ENCODE measurements at regions not wholly inside any gene's neighbourhood (a gene's known extent, or its start where the extent isn't known, plus 50 kb on each side); places are given as distances from the start of the nearest gene placed in this dataset.

GRCh38 chr2:81002906-81003305 is 698.4 kb upstream of the LRRTM1 start:
- TF ChIP-seq, protein P1, sequence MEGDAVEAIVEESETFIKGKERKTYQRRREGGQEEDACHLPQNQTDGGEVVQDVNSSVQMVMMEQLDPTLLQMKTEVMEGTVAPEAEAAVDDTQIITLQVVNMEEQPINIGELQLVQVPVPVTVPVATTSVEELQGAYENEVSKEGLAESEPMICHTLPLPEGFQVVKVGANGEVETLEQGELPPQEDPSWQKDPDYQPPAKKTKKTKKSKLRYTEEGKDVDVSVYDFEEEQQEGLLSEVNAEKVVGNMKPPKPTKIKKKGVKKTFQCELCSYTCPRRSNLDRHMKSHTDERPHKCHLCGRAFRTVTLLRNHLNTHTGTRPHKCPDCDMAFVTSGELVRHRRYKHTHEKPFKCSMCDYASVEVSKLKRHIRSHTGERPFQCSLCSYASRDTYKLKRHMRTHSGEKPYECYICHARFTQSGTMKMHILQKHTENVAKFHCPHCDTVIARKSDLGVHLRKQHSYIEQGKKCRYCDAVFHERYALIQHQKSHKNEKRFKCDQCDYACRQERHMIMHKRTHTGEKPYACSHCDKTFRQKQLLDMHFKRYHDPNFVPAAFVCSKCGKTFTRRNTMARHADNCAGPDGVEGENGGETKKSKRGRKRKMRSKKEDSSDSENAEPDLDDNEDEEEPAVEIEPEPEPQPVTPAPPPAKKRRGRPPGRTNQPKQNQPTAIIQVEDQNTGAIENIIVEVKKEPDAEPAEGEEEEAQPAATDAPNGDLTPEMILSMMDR (IDR thresholded peaks at IDR 0.05), result no peak
- H3K4me3 ChIP-seq, result no peak overlapping the region
- H3K4me1 ChIP-seq, result no peaks in the 10 kb centered on the region
- H3K9me3 ChIP-seq, result no peaks in the 10 kb centered on the region
- no peaks in the 10 kb centered on the region for H3K27me3 ChIP-seq (ENCODE audit: low read depth)
- intact Hi-C loops (cut with DNase I), result no loop called here
- no peak overlapping the region for H3K27ac ChIP-seq
- no peaks in the 10 kb centered on the region for H3K36me3 ChIP-seq
- ATAC-seq, result no peak
- no peak for DNase-seq

- no peak overlapping the region for H3K4me3 ChIP-seq
- H3K36me3 ChIP-seq, result no peaks in the 10 kb centered on the region
- no peaks in the 10 kb centered on the region for H3K27me3 ChIP-seq (ENCODE audit: low read depth)
- no peak for DNase-seq
- TF ChIP-seq, protein P1 (IDR thresholded peaks at IDR 0.05), result no peak
- no peak for ATAC-seq
- no peaks in the 10 kb centered on the region for H3K4me1 ChIP-seq
- intact Hi-C loops (cut with DNase I), result no loop called here
- H3K27ac ChIP-seq, result no peak overlapping the region
- no peaks in the 10 kb centered on the region for H3K9me3 ChIP-seq
These were observed 682.9 kb upstream of the LRRTM1 start for GRCh38 chr2:80987466-80987865.

DNA sequence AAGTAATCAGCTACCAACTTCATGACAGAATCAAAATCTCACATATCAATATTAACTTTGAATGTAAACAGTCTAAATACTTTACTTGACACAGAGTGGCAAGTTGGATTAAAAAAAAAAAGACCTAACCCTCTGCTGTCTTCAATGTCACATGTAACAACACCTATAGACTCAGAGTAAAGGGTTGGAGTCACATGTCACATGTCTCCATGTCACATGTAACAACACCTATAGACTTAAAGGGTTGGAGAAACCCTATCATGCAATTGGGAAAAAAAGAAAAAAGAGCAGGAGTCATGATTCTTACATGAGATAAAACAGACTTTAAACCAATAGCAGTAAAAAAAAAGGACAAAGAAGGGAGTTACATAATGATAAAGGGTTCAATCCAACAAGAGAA is 665.3 kb upstream of the LRRTM1 start:
- DNase-seq (no peak), ATAC-seq (no peak)
- intact Hi-C loops (cut with DNase I), result no loop called here
- TF ChIP-seq, protein P1 (IDR thresholded peaks at IDR 0.05), result no peak
- Histone ChIP-seq H3K4me1 (no peaks in the 10 kb centered on the region), H3K4me3 (no peak overlapping the region), H3K36me3 (no peaks in the 10 kb centered on the region), H3K27me3 (ENCODE audit: low read depth) (no peaks in the 10 kb centered on the region), H3K9me3 (no peaks in the 10 kb centered on the region), H3K27ac (no peak overlapping the region)

DNA sequence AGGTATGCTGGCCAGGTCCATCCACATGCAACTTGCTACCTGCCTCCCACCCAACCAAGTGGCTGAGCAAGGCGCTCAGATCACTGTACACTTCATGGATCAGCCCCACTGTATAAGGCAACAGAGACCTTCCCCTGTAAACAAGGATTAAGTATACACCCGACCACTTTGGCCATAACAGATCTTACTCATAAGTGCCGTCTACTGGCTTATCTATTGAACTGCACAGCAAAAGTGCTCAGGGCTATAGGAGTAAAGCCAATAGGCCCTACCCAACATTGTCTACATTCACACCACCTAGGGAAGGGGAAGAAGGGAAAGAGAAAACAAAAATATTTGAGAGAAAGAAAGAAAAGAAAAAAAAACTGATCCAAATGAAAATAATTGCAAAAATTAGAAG is 663.9 kb upstream of the LRRTM1 start:
- TF ChIP-seq, protein P1 (IDR thresholded peaks at IDR 0.05), result no peak
- Histone ChIP-seq H3K4me3 (no peak overlapping the region), H3K9me3 (no peaks in the 10 kb centered on the region), H3K27me3 (ENCODE audit: low read depth) (no peaks in the 10 kb centered on the region), H3K36me3 (no peaks in the 10 kb centered on the region), H3K27ac (no peak overlapping the region), H3K4me1 (no peaks in the 10 kb centered on the region)
- intact Hi-C loops (cut with DNase I), result no loop called here
- ATAC-seq, result no peak
- no peak for DNase-seq

GRCh38 chr2:80947601-80948130 is 643.1 kb upstream of the LRRTM1 start:
- intact Hi-C loops (cut with DNase I), result no loop called here
- H3K9me3 ChIP-seq, result no peaks in the 10 kb centered on the region
- ATAC-seq (no peak), DNase-seq (no peak)
- no peaks in the 10 kb centered on the region for H3K36me3 ChIP-seq
- H3K27me3 ChIP-seq (ENCODE audit: low read depth), result no peaks in the 10 kb centered on the region
- TF ChIP-seq, protein P1 (IDR thresholded peaks at IDR 0.05), result no peak
- H3K27ac ChIP-seq, result no peak overlapping the region
- no peak overlapping the region for H3K4me3 ChIP-seq
- H3K4me1 ChIP-seq, result no peaks in the 10 kb centered on the region

DNA sequence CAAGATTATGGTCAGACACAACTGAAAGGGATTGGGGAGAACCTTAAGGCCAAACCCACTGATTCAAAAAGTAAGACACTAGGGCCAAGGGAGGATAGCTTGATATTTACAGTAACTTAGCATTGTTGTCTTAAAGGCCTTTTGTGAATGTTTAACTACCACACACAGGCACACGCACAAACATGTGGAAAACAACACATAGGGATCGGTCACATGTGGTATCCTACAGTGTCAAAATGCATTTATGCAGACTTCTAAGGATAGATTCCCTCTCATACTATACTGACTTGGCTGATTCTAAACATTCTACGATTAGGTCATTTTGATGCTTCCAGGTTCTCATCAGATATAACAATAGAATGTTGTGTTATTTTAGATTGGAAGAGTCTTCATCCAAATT is 638.9 kb upstream of the LRRTM1 start:
- H3K4me3 ChIP-seq, result no peak overlapping the region
- TF ChIP-seq, protein P1 (IDR thresholded peaks at IDR 0.05), result no peak
- H3K27me3 ChIP-seq (ENCODE audit: low read depth), result no peaks in the 10 kb centered on the region
- ATAC-seq (no peak), DNase-seq (no peak)
- H3K36me3 ChIP-seq, result no peaks in the 10 kb centered on the region
- intact Hi-C loops (cut with DNase I), result no loop called here
- H3K27ac ChIP-seq, result no peak overlapping the region
- H3K4me1 ChIP-seq, result no peaks in the 10 kb centered on the region
- no peaks in the 10 kb centered on the region for H3K9me3 ChIP-seq
